ENCODE measurements at regions not wholly inside any gene's neighbourhood (a gene's known extent, or its start where the extent isn't known, plus 50 kb on each side); places are given as distances from the start of the nearest gene placed in this dataset.

DNA sequence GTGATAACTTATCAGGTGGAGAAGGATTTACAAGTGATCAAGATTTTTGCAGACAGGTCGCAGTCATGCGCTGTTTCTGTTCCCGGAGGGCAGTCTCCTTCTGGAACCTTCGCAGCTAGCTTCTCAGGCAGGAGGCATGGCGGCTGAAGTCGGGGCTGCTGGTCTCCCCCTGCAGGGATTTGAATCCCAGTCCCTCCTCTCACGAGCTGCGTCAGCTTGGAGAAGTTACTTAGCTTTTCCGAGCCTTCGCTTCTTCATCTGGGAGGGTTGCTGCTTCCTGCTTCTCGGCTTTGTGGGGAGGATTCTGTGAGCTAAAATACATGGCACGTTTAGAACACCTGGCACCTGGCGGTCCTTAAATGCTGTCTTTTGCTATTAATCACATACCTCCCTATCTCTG lies 287.8 kb upstream of the FOXF1 start:
- TF ChIP-seq, protein P1, sequence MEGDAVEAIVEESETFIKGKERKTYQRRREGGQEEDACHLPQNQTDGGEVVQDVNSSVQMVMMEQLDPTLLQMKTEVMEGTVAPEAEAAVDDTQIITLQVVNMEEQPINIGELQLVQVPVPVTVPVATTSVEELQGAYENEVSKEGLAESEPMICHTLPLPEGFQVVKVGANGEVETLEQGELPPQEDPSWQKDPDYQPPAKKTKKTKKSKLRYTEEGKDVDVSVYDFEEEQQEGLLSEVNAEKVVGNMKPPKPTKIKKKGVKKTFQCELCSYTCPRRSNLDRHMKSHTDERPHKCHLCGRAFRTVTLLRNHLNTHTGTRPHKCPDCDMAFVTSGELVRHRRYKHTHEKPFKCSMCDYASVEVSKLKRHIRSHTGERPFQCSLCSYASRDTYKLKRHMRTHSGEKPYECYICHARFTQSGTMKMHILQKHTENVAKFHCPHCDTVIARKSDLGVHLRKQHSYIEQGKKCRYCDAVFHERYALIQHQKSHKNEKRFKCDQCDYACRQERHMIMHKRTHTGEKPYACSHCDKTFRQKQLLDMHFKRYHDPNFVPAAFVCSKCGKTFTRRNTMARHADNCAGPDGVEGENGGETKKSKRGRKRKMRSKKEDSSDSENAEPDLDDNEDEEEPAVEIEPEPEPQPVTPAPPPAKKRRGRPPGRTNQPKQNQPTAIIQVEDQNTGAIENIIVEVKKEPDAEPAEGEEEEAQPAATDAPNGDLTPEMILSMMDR (IDR thresholded peaks at IDR 0.05) = no peak
- no peak for TF ChIP-seq POLR2A (IDR thresholded peaks at IDR 0.05)
- no peak for TF ChIP-seq POLR2AphosphoS5 (IDR thresholded peaks at IDR 0.05)
